Stimulated activated CD4-positive, alpha-beta T cell treated with anti-CD3 and anti-CD28 coated beads, Interleukin-1b, Interleukin-23, amount 100 ng/mL, for 4 hours (primary cell): ENCODE measurements at regions not wholly inside any gene's neighbourhood (a gene's known extent, or its start where the extent isn't known, plus 50 kb on each side); places are given as distances from the start of the nearest gene placed in this dataset.
"Not testable (repeated sequence)": the region's sequence is repeated elsewhere in the genome, so short reads cannot be mapped to it uniquely, and the experiment has no call there.

ENCODE experiments used
- DNase-seq, 2 donors: peaks; one replicate each; pipeline ENCODE4 v3.0.0-alpha.2; 2020; ENCODE audit warnings: low read depth in 2 of 2

GRCh38 chr7:6882321-6882721 lies 56.2 kb upstream of the CCZ1B start:
- DNase-seq, result not testable (repeated sequence)

GRCh38 chr7:6883756-6884155 lies 57.7 kb upstream of the CCZ1B start:
- DNase-seq, result not testable (repeated sequence)

- DNase-seq, result no peak
Measured at GRCh38 chr7:6886198-6886597, 60.1 kb upstream of the CCZ1B start.

- not testable (repeated sequence) for DNase-seq
Measured at GRCh38 chr7:6888267-6889045, 62.4 kb upstream of the CCZ1B start.

- no peak for DNase-seq
Measured at GRCh38 chr7:6889252-6889812, 63.3 kb upstream of the CCZ1B start.

- DNase-seq, result not testable (repeated sequence)
Measured at GRCh38 chr7:6902097-6902518, 76.0 kb upstream of the CCZ1B start.

GRCh38 chr7:6903289-6903688 lies 77.2 kb upstream of the CCZ1B start:
- not testable (repeated sequence) for DNase-seq

- not testable (repeated sequence) for DNase-seq
Measured at GRCh38 chr7:6903792-6904191, 77.7 kb upstream of the CCZ1B start.

- no peak for DNase-seq
Measured at GRCh38 chr7:6917258-6917657, 91.2 kb upstream of the CCZ1B start.

- DNase-seq, result not testable (repeated sequence)
Measured at GRCh38 chr7:6919169-6919568, 93.1 kb upstream of the CCZ1B start.

GRCh38 chr7:6924523-6924922 lies 98.4 kb upstream of the CCZ1B start:
- not testable (repeated sequence) for DNase-seq

- DNase-seq, result not testable (repeated sequence)
Measured at GRCh38 chr7:6926193-6927174, 100.4 kb upstream of the CCZ1B start.

GRCh38 chr7:6927643-6928042 lies 101.6 kb upstream of the CCZ1B start:
- not testable (repeated sequence) for DNase-seq

GRCh38 chr7:6929588-6929987 lies 103.5 kb upstream of the CCZ1B start:
- not testable (repeated sequence) for DNase-seq

- DNase-seq, result not testable (repeated sequence)
Measured at GRCh38 chr7:6930081-6930635, 104.1 kb upstream of the CCZ1B start.

- DNase-seq, result peak; percentile 7 to 8
Measured at GRCh38 chr7:6930787-6931186, 104.7 kb upstream of the CCZ1B start.

GRCh38 chr7:6931456-6931855 lies 105.4 kb upstream of the CCZ1B start:
- not testable (repeated sequence) for DNase-seq

GRCh38 chr7:6933954-6934632 lies 108.0 kb upstream of the CCZ1B start:
- DNase-seq, result not testable (repeated sequence)

- DNase-seq, result no peak
Measured at GRCh38 chr7:6934981-6935380, 108.9 kb upstream of the CCZ1B start.

- not testable (repeated sequence) for DNase-seq
Measured at GRCh38 chr7:6936626-6937025, 110.6 kb upstream of the CCZ1B start.

GRCh38 chr7:6937746-6938145 lies 111.7 kb upstream of the CCZ1B start:
- not testable (repeated sequence) for DNase-seq
